ENCODE measurements at regions not wholly inside any gene's neighbourhood (a gene's known extent, or its start where the extent isn't known, plus 50 kb on each side); places are given as distances from the start of the nearest gene placed in this dataset.
"Not testable (repeated sequence)": the region's sequence is repeated elsewhere in the genome, so short reads cannot be mapped to it uniquely, and the experiment has no call there.

DNA sequence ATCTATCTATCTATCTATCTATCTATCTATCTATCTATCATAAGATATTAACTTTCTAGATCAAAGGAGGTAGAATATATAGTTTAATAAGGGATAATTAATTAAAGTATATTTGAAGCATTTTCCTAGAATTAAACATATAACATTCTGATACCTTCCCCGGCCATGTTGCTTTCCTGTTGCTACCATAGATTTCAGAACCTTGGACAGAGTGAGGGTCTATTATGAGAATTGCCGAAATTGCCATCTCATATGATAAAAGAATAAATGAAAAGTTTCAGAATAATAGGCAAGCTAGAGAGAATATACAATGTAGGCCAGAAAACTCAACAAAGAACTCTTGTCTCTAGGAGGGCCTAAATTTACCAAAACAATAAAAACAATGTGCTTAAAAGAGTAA is 706.1 kb upstream of the TMPRSS15 start:
- no peak for DNase-seq

DNA sequence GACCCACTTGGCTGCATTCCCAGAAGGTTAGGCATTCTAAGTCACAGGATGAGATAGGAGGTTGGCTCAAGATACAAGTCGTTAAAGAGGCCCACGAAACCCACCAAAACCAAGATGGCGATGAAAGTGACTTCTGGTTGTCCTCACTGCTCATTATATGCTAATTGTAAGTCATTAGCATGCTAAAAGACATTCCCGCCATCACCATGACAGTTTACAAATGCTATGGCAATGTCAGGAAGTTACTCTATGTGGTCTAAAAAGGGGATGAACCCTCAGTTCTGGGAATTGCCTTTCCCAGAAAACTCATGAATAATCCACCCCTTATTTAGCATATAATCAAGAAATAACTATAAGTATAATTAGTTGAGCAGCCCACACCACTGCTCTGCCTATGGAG is 715.7 kb upstream of the TMPRSS15 start:
- not testable (repeated sequence) for DNase-seq

DNA sequence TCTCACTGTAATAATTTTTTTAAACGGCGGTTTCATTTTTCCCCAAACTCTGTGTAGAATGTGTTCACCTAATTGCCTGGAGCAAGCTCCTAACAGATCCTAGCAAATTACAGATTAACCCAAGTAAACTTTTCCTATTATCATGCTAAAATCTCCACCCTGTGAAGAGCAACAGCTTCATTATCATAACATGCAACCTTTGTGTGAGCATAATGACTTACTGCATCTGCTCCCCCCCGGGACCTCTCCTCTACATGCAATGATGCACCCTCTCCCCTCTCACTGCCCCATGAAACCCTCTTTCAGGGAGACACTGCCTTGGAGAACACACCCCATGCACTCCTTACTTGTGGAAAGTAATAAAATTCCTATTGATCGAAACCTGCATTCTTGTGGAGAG is 717.0 kb upstream of the TMPRSS15 start:
- no peak for DNase-seq

DNA sequence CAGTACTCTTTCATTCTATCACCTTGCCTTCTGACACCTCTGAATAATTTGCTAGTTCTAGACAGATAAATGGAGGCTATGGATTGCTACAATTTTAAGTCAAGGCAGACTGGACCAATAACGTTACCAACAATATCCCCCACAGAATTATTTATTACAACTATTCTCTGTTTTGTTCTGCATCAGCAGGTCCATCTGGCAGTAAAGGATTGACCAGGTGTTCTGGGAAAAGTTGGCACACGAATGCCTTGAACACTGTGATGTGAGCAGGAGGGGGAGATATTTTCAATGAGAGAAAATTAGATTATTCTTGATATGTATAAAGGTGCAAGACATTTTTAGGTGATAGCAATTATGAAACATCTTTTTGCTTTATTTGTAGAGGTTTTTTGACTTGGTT is 718.8 kb upstream of the TMPRSS15 start:
- no peak for DNase-seq

DNA sequence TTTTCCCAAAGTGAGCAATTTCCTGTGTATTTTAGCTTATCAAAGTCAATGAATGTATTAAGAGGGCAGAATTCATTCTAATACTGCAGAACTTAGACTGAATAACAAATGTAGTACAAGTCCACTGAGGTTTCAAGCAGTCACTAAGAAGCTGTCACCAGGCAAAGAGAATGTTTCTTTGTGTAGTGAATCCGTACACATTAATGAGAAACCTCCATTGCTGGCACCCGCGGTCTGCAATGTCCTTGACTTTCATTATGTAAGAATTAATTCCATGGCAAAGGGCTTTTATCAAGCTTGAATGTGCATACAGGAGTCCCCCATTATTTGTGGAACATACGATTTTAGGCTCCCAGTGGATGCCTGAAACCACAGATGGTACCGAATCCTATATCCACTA is 719.5 kb upstream of the TMPRSS15 start:
- DNase-seq = no peak

DNA sequence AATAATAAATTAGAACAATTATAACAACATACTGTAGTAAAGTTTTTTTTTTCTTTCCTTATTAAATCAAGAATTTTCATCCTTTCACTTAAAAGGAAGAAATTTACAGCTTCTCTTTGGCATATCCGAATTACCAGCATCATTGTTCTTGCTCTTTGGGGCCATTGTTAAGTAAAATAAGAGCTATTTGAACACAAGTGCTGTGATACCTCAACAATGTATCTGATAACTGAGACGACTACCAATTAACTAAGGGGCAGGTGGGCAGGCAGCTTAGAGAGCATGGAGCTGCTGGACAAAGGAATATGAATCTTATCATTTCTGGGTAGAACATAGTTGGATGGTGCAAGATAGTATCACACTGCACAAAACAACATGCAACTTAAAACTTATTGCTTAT is 719.9 kb upstream of the TMPRSS15 start:
- no peak for DNase-seq

DNA sequence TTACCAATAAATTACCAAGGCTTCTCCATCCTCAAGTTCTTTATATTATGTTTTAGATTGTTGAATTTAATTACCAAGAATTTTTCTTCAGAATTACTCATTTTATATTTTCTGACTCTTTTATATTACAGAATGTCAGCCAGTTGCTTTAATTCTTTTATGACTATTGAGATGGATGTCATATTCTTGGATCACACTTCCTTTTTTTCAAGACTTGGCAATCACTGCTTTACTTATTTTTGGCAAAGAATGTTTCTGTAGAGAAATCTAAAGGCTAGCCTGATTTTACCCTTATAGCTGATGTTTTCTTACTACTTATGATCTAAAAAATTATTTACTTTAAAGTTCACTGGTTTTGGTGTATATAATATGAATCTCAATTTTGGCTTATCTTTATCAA is 721.1 kb upstream of the TMPRSS15 start:
- DNase-seq = no peak

DNA sequence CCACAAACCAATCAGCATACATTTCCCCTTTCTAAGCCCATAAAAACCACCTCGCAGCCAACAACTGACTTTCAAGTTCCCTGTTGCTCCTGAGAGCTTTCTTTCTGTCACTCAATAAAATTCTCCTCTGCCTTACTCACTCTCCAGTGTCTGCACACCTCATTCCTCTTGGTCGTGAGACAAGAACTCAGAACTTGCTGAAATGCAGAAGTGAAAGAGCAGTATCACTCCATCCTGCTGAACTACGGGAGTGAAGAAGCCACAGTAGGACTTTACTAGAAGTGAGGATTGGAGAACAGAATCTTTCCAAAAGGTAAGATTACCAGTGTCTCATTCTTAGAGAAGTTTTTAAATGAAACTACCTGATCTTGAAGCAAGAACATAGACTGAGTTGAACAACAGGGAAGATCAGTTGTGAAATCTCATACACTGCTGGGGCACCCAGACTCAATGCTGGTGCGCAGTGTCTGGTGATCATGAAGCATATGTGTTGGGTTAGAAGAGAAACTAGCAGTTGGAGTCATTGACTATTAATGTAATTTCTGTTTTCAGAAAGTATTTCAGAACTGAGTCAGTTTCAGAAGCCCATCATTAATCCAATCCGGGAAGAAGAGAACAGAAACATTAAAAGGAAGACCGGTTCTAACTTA is 726.9 kb upstream of the TMPRSS15 start:
- DNase-seq = no peak

DNA sequence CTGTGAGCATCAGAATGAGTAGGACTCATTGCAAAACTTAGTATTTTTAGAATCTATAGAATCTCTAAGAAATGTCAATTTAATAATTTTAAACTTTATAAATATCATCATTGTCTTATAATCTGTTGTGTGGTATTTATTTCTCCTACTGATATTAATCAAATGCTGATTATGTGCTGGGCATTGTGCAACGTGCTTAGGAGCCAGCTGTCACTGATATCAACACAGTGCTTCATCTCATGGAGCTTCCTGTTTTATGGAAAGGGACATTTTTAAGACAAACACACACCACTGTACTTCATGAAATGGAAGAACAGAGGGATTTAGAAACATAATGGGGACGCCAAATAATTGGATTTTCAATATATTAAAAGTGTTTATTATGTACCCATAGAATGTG is 737.9 kb upstream of the TMPRSS15 start:
- DNase-seq = no peak

DNA sequence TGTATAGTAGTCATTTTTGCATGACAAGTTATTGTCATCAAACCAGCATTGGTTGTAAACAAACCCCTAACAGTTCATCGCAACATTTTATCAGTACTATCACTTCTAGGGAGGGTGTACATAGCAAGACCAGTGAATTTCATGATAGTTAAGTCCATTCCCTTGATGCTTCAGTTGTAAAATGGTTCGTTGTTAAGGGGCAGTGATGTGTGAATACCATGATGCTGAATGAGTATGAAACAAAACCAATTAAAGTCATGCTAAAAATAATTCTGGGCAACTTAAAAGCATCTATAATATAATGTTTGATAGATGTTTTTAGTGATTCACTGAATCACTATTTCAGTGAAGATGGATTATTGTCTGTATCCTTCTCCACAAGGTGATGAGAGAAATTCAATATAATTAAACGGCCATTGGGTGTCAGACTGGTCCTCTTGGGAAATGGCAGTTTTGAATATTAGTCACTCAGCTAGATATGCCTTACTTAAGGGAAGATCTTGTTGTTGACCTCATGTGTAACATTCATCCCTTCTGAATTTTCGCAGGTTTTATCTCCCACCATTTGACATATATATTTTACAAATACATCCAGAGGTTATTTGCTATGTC is 742.2 kb upstream of the TMPRSS15 start:
- no peak for DNase-seq

DNA sequence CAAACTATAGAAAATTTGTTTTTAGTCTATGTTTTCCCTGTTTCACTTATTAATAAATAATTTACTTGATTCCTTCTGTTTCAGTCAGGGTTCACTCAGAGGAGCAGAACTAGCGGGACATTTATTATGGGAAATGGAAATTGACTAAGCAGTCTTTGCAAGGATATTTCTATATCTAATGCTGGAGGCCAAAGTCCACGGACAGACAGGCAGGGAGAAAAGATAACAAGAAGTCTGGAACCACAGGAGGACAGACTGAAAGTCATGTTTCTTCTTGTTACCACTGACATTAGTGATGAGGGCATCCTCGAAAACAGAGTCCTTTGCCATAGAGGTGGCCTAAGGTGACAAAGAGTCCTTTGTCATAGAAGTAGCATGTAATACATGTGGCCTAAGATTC is 744.5 kb upstream of the TMPRSS15 start:
- DNase-seq = no peak

DNA sequence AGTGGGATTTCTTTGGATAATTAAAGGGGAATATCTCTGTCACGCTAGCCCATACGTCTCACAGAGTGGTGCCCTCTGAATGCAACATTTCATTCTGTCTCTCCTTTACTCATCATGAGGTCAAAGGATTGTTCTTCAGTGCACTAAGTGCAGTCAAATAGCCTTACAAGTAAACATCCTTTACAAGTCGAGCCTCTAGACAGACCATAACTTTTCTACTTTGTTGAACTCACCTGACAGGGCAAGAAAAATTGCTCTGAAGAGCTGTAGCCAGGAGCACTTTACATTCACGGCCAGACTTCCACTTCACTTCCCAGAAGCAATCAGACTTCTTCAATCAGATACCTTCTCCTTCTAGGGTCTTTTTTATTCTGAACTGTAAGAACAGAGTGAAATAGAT is 768.0 kb upstream of the TMPRSS15 start:
- DNase-seq = no peak

DNA sequence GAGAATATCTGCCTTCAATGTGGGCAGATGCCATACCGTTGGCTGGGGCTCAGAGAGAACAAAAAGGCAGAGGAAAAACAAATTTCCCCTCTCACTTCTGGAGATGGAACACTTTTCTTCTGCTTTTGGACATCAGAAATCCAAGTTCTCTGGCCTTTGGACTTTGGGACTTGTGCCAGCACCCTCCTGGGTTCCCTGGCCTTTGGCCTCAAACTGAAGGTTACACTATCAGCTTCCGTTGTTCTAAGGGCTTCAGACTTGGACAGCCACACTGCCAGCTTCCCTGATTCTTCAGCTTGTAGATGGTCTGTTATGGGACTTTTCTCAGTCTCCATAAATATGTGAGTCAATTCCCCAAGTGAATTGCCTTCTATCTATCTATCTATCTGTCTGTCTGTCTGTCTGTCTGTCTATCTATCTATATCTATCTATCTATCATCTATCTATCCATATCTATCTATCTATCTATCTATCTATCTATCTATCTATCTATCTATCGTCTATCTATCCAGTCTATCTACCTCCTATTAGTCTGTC is 778.1 kb upstream of the TMPRSS15 start:
- DNase-seq = no peak

DNA sequence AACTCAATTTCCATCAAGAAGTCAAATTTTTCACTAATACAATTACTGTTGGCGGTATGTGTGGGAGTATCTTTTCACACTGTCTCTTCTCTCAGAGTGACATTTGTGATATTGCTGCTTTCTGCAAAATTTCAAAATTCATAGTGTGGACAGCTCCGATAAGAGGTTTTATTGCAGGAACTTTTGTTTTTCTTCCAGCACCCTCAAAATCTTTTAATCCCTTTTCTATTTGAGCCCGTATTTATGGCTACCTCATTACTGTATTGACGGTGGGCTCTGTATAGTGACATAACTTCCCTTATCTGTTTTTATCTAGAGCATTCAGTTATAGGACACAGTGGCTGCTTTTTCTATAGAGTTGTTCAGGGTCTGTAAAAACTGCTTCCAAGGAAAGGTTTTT is 794.4 kb upstream of the TMPRSS15 start:
- no peak for DNase-seq

DNA sequence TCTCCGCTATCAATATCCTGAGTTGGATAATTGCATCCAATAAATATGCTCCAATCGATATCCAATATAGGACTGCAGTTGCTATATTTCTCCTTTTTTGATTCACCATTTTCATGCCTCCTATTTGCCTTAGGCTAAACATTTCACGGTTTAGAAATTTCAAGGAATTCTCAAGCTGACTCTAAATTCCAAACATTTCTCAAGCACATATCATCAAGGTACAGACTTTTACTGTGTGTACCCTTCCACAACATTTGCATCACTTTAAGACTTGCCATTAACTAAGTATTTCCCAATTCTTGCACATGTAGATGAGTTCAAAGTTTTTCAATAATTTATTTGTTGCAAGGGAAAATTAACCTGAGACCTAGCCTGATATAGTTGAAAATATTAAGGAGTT is 795.2 kb upstream of the TMPRSS15 start:
- DNase-seq = no peak

DNA sequence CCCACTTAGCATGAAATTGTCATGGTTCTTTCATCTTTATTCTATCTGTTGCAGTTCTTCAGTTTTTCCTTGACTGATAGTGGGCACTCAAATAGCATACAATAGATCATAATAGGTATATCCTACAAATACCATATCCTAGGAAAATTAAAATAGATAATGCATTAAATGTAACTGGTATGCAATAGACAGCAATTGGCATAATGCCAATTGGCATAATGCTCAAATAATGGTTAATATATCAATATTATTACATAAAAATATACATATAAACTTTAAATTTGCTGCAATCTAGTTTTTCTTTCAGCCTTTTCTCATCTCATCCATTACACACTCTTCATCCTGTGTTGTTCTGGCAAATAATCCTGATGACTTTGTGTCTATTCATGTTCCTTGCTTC is 814.6 kb upstream of the TMPRSS15 start:
- no peak for DNase-seq

DNA sequence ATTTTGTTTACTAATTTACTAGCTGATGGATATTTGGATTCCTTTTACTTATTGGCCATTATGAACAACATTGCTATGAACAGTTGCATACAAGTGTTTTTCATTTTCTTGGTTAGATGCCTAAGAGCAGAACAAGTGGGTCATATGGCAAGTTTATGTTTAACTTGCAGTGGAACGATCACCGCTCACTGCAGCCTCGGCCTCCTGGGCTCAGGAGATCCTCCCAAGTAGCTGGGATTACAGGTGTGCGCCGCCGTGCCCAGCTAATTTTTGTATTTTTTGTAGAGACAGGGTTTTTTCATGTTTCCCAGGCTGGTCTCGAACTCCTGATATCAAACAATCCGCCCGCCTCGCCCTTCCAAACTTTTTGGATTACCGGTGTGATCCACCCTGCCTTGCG is 820.5 kb upstream of the TMPRSS15 start:
- no peak for DNase-seq

DNA sequence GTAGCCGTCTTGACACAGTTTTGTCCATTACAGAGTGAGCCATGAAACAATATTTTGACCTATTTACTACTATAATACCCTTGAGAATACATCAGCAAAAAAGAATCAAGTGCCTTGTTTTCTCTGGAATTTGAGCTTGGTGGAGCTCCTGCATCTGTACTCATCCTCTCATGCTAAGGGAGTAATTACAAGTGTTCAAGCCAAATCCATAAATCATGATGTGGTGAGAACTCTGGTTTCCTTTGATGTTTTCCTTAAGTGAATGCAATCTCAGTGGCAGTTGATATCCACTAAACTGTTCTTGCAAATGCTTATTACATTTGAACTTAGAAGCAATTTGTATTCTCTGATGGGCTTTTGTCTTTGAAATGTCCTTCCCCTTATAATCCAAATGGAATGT is 824.6 kb upstream of the TMPRSS15 start:
- no peak for DNase-seq

DNA sequence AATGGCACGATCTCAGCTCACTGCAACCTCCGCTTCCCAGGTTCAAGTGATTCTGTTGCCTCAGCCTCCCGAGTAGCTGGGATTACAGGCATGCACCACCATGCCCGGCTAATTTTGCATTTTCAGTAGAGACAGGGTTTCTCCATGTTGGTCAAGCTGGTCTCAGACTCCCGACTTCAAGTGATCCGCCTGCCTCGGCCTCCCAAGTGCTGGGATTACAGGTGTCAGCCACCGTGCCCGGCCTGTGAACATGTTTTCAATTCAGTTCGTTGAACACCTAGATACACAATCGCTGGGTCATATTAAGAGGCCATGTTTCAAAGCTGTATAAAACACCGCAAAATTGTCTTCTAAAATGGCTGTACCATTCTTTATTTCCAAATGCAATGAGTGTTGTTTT is 830.3 kb upstream of the TMPRSS15 start:
- DNase-seq = not testable (repeated sequence)

DNA sequence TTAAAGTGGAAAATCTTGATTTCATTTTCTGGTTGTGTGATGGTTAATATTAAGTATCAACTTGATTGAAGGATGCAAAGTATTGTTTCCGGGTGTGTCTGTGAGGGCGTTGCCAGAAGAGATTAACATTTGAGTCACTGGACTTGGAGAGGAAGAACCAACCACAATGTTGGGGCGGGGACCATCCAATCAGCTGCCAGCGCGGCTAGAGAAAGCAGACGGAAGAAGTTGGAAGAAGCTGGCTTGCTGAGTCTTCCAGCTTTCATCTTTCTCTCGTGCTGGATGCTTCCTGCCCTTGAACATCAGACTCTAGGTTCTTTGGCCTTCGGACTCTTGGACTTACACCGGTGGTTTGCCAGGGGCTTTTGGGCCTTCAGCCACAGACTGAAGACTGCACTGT is 832.6 kb upstream of the TMPRSS15 start:
- DNase-seq = no peak

DNA sequence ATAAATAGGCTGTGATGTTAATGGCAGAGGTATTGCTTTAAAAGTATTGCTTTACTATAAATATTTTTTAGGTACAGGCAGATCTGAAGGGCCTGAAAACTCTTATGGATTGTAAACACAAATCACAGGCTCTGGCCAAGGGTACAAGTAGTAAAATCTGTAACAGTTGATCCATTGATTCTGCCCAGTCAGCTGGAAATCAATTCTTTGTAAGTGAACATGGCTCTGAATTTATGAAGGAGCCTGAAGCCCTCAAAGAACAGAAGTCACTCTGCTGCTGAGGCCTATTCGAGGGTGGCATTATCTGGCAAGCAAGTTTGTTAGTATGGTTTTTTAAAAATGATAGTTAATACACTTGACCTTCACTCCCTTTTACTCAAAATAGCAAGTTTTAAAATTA is 834.0 kb upstream of the TMPRSS15 start:
- DNase-seq = no peak

DNA sequence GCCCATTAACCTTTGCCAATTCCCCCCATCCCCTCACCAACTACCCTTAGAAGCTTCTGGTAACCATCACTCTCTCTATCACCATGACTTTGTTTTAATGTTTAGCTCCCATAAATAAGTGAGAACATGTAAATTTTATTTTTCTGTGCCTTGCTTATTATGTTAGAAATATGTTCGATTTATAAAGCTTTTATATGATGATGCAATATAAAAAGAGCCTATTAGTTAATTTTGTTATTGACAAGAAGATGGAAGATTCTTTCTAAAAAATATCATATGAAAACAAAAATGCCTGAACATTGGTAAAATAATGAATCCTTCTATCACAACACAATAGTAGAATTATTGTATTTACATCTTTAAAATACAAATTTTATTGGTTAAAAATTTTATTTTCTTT is 836.1 kb upstream of the TMPRSS15 start:
- DNase-seq = no peak

DNA sequence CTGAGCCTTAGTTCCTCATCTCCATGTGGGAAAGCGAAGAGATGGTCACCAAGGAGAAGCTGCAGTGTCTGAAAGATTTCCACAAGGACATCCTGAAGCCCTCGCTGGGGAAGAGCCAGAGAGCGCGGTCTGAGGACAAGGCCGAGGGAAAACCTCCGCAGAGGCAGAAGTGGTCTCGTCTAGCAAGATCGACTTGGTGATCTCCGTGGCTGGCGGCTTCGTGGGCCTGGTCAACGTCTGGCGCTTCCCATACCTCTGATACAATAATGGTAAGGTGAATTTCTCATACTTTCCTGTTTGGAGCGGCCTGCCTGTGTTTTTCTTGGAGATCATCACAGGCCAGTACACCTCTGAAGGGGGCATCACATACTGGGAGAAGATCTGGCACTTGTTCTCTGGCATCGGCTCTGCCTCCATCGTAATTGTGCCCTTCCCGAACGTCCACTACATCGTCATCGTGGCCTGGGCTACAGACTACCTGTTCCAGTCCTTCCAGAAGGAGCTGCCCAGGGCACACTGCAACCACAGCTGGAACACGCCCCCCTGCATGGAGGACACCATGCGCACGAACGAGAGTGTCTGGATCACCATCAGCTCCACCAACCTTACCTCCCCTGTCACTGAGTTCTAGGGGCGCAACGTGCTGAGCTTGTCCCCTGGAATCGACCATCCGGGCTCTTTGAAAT is 841.1 kb upstream of the TMPRSS15 start:
- no peak for DNase-seq

DNA sequence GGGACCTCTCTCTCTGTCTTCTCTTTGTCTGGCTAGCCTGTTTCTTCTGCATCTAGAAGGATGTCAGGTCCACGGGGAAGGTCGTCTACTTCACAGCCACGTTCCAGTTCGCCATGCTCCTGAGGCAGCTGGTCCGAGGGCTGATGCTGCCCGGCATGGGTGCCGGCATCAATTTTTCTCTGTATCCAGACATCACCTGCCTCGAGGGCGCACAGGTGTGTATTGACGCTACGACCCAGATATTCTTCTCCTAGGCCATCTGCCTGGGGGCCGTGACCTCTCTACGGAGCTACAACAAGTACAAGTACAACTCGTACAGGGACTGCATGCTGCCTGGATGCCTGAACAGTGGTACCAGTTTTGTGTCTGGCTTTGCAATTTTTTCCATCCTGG is 841.6 kb upstream of the TMPRSS15 start:
- no peak for DNase-seq

Data from occipital lobe (tissue), 1 donor.